WTC11 (cell line): ENCODE measurements at regions not wholly inside any gene's neighbourhood (a gene's known extent, or its start where the extent isn't known, plus 50 kb on each side); places are given as distances from the start of the nearest gene placed in this dataset.

ENCODE experiments used
- CREM ChIP-seq: sonication (generic); formaldehyde crosslinking; IDR thresholded peaks from 2 replicates; pipeline ENCODE4 v1.8.1; 2022; ENCODE audit warnings: mild to moderate bottlenecking, missing genetic modification reagents, moderate library complexity
- FOXP1 ChIP-seq: sonication (generic); formaldehyde crosslinking; IDR thresholded peaks from 2 replicates; pipeline ENCODE4 v1.8.0; 2022; ENCODE audit warnings: missing genetic modification reagents, mild to moderate bottlenecking, moderate library complexity, borderline replicate concordance
- JUN ChIP-seq: sonication (generic); formaldehyde crosslinking; IDR thresholded peaks from 2 replicates; pipeline ENCODE4 v1.8.0; 2023; ENCODE audit warnings: mild to moderate bottlenecking, missing genetic modification reagents
- NR2C2 ChIP-seq: sonication (generic); formaldehyde crosslinking; IDR thresholded peaks from 2 replicates; pipeline ENCODE4 v1.8.0; 2022; ENCODE audit warnings: mild to moderate bottlenecking, missing genetic modification reagents
- NR3C1 ChIP-seq: sonication (generic); formaldehyde crosslinking; conservative IDR thresholded peaks from 2 replicates; pipeline ENCODE4 v1.8.1; 2023; ENCODE audit warnings: low read depth, mild to moderate bottlenecking, missing genetic modification reagents
- SP1 ChIP-seq: sonication (generic); formaldehyde crosslinking; conservative IDR thresholded peaks from 2 replicates; pipeline ENCODE4 v1.8.1; 2022; ENCODE audit warnings: missing genetic modification reagents
- ZNF423 ChIP-seq: fragments of 250-450 bp; sonication (Bioruptor Pico); IDR thresholded peaks from 2 replicates; pipeline ENCODE4 v2.1.2; 2022; ENCODE audit warnings: mild to moderate bottlenecking, moderate library complexity
- TF ChIP-seq, protein P1 (sequence below): fragments of 200-600 bp; IDR thresholded peaks from 2 replicates; pipeline ENCODE4 v1.8.0; 2022; ENCODE audit warnings: antibody characterized with exemption
- TF ChIP-seq, protein P2 (sequence below): sonication (generic); formaldehyde crosslinking; IDR thresholded peaks from 2 replicates; pipeline ENCODE4 v1.8.1; 2023; ENCODE audit warnings: mild to moderate bottlenecking, missing genetic modification reagents, moderate library complexity
- TF ChIP-seq, protein P3 (sequence below): sonication (generic); formaldehyde crosslinking; IDR thresholded peaks from 2 replicates; pipeline ENCODE4 v1.8.1; 2023; ENCODE audit warnings: mild to moderate bottlenecking, missing genetic modification reagents

DNA sequence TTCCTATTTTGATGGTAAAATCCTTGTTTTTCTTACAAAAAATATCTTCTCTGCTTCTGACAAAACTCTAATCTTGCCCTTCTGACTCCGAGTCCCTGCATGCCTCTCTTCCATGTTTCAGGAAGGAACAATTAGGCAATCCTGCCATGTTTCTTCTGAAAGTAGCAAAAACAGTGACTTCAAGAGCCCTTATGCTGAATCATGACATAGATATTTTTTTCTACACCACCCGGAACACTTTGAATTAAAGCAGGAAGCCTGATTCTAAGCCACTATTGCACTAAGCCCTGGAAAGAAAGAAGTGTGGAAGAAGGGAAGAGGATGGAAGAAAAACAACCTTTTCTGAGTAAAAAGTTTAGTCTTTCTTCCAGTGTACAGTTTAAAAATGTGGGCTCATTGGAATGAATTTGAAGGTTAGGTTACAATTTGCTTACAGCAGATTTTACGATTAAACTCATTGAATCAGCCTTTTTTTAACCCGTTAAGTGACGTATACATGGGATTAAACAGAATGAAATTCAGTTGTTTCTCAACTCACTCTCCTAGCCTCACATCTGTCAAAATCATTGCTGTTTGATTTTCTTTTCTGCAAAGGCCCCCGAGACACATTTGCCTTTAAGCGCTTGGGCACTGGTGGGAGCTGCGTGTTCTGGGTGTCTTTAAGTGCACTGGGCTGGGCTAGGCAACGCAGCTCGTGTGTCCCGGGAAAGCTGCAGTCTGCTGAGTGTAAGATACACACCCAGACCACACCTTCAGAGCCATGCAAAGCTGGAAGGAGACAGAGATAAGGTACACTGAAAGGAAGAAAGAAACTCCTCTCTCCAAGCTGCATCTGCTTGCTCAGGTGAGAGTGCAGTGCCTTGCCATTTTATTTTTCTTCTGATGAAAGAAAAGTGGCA is 159.4 kb upstream of the CITED2 start:
- TF ChIP-seq, protein P1, sequence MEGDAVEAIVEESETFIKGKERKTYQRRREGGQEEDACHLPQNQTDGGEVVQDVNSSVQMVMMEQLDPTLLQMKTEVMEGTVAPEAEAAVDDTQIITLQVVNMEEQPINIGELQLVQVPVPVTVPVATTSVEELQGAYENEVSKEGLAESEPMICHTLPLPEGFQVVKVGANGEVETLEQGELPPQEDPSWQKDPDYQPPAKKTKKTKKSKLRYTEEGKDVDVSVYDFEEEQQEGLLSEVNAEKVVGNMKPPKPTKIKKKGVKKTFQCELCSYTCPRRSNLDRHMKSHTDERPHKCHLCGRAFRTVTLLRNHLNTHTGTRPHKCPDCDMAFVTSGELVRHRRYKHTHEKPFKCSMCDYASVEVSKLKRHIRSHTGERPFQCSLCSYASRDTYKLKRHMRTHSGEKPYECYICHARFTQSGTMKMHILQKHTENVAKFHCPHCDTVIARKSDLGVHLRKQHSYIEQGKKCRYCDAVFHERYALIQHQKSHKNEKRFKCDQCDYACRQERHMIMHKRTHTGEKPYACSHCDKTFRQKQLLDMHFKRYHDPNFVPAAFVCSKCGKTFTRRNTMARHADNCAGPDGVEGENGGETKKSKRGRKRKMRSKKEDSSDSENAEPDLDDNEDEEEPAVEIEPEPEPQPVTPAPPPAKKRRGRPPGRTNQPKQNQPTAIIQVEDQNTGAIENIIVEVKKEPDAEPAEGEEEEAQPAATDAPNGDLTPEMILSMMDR: no peak
- TF ChIP-seq NR2C2 (no peak), CREM (CRISPR knock-in tag) (no peak), FOXP1 (CRISPR knock-in tag) (no peak), ZNF423 (CRISPR knock-in tag) (no peak), SP1 (no peak), NR3C1 (CRISPR knock-in tag) (no peak), JUN (CRISPR knock-in tag) (no peak)
- TF ChIP-seq, protein P2, sequence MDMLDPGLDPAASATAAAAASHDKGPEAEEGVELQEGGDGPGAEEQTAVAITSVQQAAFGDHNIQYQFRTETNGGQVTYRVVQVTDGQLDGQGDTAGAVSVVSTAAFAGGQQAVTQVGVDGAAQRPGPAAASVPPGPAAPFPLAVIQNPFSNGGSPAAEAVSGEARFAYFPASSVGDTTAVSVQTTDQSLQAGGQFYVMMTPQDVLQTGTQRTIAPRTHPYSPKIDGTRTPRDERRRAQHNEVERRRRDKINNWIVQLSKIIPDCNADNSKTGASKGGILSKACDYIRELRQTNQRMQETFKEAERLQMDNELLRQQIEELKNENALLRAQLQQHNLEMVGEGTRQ (CRISPR knock-in tag): no peak
- TF ChIP-seq, protein P3, sequence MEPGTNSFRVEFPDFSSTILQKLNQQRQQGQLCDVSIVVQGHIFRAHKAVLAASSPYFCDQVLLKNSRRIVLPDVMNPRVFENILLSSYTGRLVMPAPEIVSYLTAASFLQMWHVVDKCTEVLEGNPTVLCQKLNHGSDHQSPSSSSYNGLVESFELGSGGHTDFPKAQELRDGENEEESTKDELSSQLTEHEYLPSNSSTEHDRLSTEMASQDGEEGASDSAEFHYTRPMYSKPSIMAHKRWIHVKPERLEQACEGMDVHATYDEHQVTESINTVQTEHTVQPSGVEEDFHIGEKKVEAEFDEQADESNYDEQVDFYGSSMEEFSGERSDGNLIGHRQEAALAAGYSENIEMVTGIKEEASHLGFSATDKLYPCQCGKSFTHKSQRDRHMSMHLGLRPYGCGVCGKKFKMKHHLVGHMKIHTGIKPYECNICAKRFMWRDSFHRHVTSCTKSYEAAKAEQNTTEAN (CRISPR knock-in tag): no peak
